NCI-H2107 treated with DMSO at 0.1 percent for 48 hours (cell line): ENCODE measurements at regions not wholly inside any gene's neighbourhood (a gene's known extent, or its start where the extent isn't known, plus 50 kb on each side); places are given as distances from the start of the nearest gene placed in this dataset.

Experiments used
- DNase-seq: peaks from one replicate; lab custom pipeline; 2025; ENCODE audit not compliant: unreplicated experiment; lab: John Stamatoyannopoulos, UW

GRCh38 chr22:48580481-48580970 is 1247.1 kb downstream of the BRD1 start:
- DNase-seq: no peak

- DNase-seq: no peak
Measured at GRCh38 chr22:48579928-48580309, 1247.8 kb downstream of the BRD1 start.

DNA sequence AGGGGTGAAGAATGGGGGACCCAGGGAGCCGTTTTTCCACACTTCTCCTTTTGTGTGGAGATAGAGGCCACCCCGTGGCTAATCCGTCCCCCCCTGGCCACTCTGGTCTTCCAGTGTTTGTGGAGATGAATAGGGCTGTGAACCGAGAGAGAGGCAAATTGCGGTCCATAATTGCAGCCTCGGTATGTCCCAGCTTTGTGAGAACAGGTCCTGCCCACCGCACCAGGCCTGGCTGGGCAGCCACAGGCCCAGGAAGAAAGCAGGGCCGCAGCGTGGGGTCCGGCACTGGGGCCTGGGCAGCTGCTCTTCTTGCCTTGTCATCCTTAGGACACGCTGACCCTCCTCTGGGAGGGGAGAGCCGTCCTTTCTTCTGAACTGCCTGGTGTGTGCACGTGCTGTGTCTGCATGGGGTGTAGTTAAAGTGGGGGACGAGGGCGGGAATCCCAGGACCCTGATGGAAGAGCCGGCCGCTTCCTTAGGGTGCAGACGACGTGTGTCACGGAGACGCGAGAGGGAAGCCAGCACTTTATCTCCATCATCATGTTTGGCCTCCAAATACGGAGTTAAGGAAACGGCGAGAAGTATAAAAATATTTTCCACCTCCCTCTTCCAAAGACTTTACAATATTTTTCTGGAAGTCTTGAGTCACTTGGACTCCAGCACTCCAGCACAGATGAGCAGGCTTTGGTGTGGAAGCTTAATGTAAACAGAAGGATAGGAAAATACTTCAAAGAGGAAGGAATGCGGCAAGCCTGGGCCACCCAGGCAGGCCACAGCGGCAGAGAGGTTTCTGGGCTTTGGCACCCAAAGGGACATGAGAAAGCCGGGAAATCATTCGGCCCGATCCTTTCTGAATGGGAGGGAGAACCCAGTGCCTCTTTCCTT is 1248.4 kb downstream of the BRD1 start:
- no peak for DNase-seq

- no peak for DNase-seq
Measured at GRCh38 chr22:48578138-48579042, 1249.3 kb downstream of the BRD1 start.

DNA sequence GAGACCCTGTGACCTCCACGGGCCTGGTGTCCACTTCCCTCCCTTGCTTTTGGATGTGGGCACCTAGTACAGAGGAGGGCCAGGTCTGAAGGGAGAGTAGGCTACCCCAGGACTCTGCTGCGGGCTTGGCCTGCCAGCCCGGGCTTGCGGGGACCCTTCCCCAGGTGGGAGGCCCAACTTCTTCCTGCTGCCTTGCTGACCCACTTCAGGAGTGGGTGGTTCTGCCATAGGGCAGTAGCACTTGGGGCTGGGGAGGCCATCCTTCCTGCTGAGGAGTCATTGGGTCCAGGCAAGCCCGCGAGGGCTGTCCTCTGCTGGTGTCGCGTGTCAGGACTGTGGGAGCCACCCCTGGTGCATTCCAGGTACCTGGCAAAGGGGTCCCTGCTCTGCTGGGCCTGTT is 1250.0 kb downstream of the BRD1 start:
- no peak for DNase-seq

DNA sequence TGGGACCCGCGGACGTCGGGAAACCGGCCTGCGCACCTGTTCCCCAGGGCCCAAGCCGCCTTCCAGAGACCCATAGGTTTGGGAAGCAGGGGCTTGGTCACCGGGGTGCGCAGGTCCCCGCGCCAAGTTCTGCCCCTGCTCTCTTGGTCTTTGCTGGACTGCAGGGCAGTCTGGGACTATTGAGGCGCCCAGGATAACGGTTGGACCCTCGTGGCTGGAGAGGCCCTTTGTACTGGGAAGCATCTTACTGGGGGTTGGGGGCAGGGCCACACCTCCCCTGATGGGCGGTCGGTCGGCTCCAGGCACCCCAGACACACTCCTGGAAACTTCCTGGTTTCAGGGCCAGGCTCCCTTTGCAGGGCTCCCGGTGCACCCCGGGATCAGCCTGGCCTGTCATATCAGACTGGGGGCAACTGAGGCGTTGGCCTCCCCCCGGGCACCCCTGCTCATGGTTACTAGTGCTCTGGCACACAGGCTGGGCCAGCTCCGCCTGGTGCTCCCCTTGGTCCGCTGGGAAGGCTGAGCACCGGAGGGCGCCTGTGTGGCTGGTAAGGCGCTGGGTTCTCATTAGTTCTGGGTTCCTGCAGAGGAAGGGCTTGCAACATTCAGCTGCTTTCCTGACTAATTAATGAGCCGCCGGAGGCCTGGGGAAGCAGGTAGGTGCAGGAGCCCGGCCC is 1250.5 kb downstream of the BRD1 start:
- no peak for DNase-seq

- no peak for DNase-seq
Measured at GRCh38 chr22:48576333-48577013, 1251.2 kb downstream of the BRD1 start.

- DNase-seq: no peak
Measured at GRCh38 chr22:48575618-48576332, 1251.9 kb downstream of the BRD1 start.

DNA sequence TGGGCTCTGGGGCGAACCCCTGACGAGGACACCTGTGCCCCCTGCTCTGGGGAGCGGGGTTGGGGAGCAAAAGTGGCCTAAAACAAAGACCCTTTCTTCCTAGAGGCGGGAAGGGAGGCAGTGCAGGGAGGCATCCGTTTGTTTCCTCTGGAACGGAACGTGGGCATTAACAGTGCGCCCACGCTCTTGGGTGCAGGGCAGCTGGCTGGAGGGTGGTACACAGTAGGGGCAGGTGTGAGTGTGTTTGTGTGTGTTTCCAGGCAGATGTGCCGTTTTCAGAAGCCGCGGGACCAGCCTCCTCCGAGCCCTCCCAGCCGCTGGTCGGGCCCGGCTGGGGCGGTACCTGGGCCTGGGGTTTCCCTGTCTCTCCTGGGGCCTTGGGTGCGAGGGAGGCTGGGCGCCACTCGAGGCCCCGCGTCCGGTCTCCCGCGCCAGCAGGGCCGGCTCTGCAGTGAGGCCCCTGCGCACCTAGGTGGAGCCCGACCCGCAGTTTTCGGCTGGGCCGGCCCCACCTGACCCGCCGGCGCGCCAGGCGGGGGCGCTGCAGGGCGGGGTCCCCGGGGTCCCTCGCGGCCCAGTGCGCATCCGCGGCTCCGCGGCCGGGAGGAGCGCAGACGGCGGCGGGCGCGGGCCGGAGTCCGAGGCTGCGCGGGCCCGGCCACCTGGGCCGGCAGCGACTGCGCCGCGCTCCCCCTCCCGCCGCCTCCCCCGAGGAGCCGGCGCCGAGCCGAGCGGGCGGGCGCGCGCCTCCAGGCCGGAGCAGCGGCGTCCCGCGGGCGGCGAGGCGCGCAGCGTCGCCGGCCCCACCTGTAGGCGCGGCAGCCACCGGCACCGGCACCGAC is 1252.7 kb downstream of the BRD1 start:
- peak; percentile 16 for DNase-seq

DNA sequence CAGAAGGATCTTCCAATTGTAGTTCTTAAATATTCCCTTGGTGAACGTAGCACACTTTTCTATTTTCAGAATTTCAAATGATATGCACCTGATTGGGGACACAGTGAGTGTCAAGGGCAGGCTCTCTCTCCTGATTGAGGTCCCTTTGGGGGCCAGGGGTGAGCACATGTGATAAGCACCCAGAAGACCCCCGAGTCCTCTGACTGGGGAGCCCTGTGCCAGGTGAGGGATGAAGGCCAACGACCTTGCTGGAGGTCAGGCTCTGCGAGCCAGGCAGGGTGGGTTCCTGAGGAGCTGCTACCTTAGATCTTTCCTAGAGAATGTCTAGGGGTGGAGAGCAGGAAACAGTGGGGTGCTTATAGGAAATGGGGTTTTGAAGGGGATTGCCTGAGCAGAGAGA is 1253.9 kb downstream of the BRD1 start:
- DNase-seq: no peak

DNA sequence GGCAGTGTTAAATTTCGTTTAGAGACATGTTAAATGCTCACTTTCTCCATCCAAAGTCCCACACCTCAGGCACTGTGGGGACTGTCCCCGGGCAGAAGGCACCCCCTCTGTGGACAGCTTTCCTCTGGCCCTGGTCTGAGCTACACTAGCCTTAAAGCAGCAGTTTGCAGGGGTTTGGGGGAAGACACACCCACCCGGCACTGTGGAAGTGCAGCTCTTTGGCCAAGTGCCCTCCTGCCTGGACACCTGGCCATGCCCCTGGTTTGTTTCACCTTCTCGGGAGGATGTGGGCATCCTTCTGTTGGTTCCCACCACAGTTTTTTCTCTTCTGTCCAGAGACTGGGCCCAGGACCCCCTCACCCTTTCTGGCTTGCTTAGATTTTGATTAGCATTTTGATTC is 1254.7 kb downstream of the BRD1 start:
- DNase-seq: no peak

DNA sequence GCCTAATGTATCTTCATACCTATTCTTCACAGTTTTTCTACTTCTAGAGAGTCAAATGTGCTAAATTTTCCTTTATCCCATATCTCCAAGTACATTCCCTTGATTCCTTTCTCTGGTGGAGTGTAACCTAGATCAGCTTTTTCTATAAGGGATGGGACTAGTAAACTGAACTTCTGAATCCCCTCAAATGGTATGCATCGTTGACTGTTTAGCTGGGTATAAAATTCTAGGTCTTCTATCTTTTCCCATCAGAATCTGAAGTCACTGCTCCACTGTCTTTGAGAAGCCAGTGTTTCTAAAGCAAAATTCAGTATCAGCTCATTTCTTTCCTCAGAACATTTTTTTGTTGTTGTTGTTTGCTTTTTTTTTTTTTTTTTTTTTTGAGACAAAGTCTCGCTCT is 1256.8 kb downstream of the BRD1 start:
- DNase-seq: no peak

GRCh38 chr22:48569476-48570233 is 1258.0 kb downstream of the BRD1 start:
- no peak for DNase-seq

DNA sequence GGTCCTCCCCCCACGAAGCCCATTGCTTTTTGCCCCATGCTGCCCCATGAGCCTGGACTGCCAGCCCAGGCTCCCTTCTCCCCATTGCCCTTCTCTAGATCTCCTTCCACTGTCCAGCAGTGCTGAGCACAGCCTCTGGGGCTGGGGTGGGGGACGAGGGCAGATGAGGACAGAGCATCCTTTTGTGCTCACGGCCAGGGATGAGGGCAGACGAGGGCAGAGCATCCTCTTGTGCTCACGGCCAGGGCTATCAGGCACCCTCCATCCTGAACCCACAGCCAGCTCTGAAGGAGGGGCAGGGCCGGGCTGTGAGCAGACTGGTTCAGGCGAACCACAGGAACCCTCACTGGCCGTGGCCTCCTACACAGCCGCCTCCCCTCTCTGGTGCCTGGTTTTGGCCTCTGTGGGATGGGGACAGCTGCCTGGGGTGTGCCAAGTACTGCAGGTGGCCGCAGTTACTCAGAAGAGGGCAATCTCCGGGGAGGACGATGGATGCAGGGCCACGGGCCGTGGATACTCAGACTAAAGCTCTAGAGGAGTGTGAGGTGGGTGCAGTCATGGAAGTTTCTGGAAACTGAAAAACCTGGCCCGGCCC is 1258.8 kb downstream of the BRD1 start:
- no peak for DNase-seq

GRCh38 chr22:48567213-48567975 is 1260.3 kb downstream of the BRD1 start:
- DNase-seq: no peak

DNA sequence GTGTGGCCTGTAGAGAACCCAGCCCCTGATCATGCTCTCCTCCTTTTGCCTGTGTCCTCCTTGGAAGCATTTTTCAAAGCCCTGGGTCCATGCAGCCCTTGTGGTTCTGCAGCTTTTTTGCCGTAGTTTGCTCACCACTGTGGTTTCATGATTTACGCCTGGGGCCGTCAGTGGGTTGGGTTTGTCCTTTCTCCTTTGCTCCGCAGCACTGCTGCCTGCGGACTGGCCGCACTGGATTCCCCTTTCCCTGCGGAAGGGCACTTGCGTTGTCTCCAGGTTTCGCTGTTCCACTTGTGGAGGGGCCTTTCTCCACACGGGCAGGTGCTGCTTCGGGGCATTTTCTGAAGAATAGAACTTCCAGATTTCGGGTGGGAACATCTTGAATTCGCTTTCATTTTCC is 1260.9 kb downstream of the BRD1 start:
- DNase-seq: no peak

- no peak for DNase-seq
Measured at GRCh38 chr22:48565901-48566501, 1261.7 kb downstream of the BRD1 start.
